ENCODE measurements at regions not wholly inside any gene's neighbourhood (a gene's known extent, or its start where the extent isn't known, plus 50 kb on each side); places are given as distances from the start of the nearest gene placed in this dataset.
"Not testable (repeated sequence)": the region's sequence is repeated elsewhere in the genome, so short reads cannot be mapped to it uniquely, and the experiment has no call there.

GRCh38 chr2:179331061-179331460, 66.4 kb upstream of the SESTD1 start:
- TF ChIP-seq CTCF (conservative IDR thresholded peaks at IDR 0.05), result no peak
- no peak for DNase-seq
- H3K27me3 Mint-ChIP-seq (ENCODE audit: insufficient read depth), result no peaks in the 10 kb centered on the region
- no peaks in the 10 kb centered on the region for H3K9me3 ChIP-seq (ENCODE audit: control insufficient read depth, low read length)
- no peak overlapping the region for H3K9ac ChIP-seq (ENCODE audit: extremely low read depth, low read length, poor library complexity, severe bottlenecking)
- no peak overlapping the region for H3K27ac Mint-ChIP-seq
- no peaks in the 10 kb centered on the region for H3K27me3 ChIP-seq (ENCODE audit: control insufficient read depth, insufficient read depth, low read length, poor library complexity, severe bottlenecking)
- H3K4me1 ChIP-seq (ENCODE audit: control insufficient read depth, insufficient read depth, low read length), result no peaks in the 10 kb centered on the region
- H3K9me3 Mint-ChIP-seq, result peaks cover 13% of the 10 kb centered on the region
- H3K4me3 Mint-ChIP-seq, result no peak overlapping the region
- no peaks in the 10 kb centered on the region for H3K4me1 Mint-ChIP-seq
- no peak overlapping the region for H3K27ac ChIP-seq (ENCODE audit: low read depth, low read length)
- H3K36me3 ChIP-seq (ENCODE audit: control insufficient read depth, insufficient read depth, low read length), result no peaks in the 10 kb centered on the region
- H3K4me3 ChIP-seq (ENCODE audit: low read length), result no peak overlapping the region
- WGBS, 2 experiments (ENCODE audit: insufficient coverage in 1 of 2, insufficient read length in 1 of 2), result 95 to 100% methylated on average over 2 to 3 of the region's 3 CpGs
- no peaks in the 10 kb centered on the region for H3K36me3 Mint-ChIP-seq (ENCODE audit: low read depth)

GRCh38 chr2:179322289-179322688, 57.7 kb upstream of the SESTD1 start:
- Mint-ChIP-seq H3K9me3 (peaks cover 10% of the 10 kb centered on the region), H3K4me3 (no peak overlapping the region), H3K4me1 (peaks cover 10% of the 10 kb centered on the region), H3K36me3 (ENCODE audit: low read depth) (no peaks in the 10 kb centered on the region), H3K27ac (no peak overlapping the region), H3K27me3 (ENCODE audit: insufficient read depth) (no peaks in the 10 kb centered on the region)
- no peak for DNase-seq
- WGBS, 2 experiments (ENCODE audit: insufficient coverage in 1 of 2, insufficient read length in 1 of 2), result 92 to 94% methylated on average over 5 of the region's 5 CpGs
- no peaks in the 10 kb centered on the region for H3K4me1 ChIP-seq (ENCODE audit: control insufficient read depth, insufficient read depth, low read length)
- H3K9ac ChIP-seq (ENCODE audit: extremely low read depth, low read length, poor library complexity, severe bottlenecking), result no peak overlapping the region
- no peak overlapping the region for H3K27ac ChIP-seq (ENCODE audit: low read depth, low read length)
- no peak overlapping the region for H3K4me3 ChIP-seq (ENCODE audit: low read length)
- no peaks in the 10 kb centered on the region for H3K9me3 ChIP-seq (ENCODE audit: control insufficient read depth, low read length)
- H3K36me3 ChIP-seq (ENCODE audit: control insufficient read depth, insufficient read depth, low read length), result no peaks in the 10 kb centered on the region
- no peaks in the 10 kb centered on the region for H3K27me3 ChIP-seq (ENCODE audit: control insufficient read depth, insufficient read depth, low read length, poor library complexity, severe bottlenecking)
- TF ChIP-seq CTCF (conservative IDR thresholded peaks at IDR 0.05), result no peak

GRCh38 chr2:179321034-179321433, 56.4 kb upstream of the SESTD1 start:
- peaks cover 21% of the 10 kb centered on the region for H3K9me3 Mint-ChIP-seq
- H3K36me3 ChIP-seq (ENCODE audit: control insufficient read depth, insufficient read depth, low read length); H3K36me3 Mint-ChIP-seq (ENCODE audit: low read depth); H3K4me1 ChIP-seq (ENCODE audit: control insufficient read depth, insufficient read depth, low read length); H3K4me3 ChIP-seq (ENCODE audit: low read length); H3K27me3 ChIP-seq (ENCODE audit: control insufficient read depth, insufficient read depth, low read length, poor library complexity, severe bottlenecking); H3K9ac ChIP-seq (ENCODE audit: extremely low read depth, low read length, poor library complexity, severe bottlenecking); H3K9me3 ChIP-seq (ENCODE audit: control insufficient read depth, low read length); H3K27ac Mint-ChIP-seq; H3K27me3 Mint-ChIP-seq (ENCODE audit: insufficient read depth); H3K27ac ChIP-seq (ENCODE audit: low read depth, low read length); H3K4me3 Mint-ChIP-seq; H3K4me1 Mint-ChIP-seq; DNase-seq: not testable (repeated sequence)
- 92 to 95% methylated on average over 2 of the region's 3 CpGs for WGBS, 2 experiments (ENCODE audit: insufficient coverage in 1 of 2, insufficient read length in 1 of 2)

- H3K27me3 ChIP-seq (ENCODE audit: control insufficient read depth, insufficient read depth, low read length, poor library complexity, severe bottlenecking); H3K36me3 Mint-ChIP-seq (ENCODE audit: low read depth); DNase-seq; H3K9ac ChIP-seq (ENCODE audit: extremely low read depth, low read length, poor library complexity, severe bottlenecking); H3K27ac ChIP-seq (ENCODE audit: low read depth, low read length); H3K4me3 ChIP-seq (ENCODE audit: low read length); H3K4me1 Mint-ChIP-seq; H3K4me1 ChIP-seq (ENCODE audit: control insufficient read depth, insufficient read depth, low read length); H3K27me3 Mint-ChIP-seq (ENCODE audit: insufficient read depth); H3K4me3 Mint-ChIP-seq; H3K36me3 ChIP-seq (ENCODE audit: control insufficient read depth, insufficient read depth, low read length); H3K27ac Mint-ChIP-seq: not testable (repeated sequence)
- 87 to 95% methylated on average over 6 to 9 of the region's 9 CpGs for WGBS, 2 experiments (ENCODE audit: insufficient coverage in 1 of 2, insufficient read length in 1 of 2)
- peaks cover 15% of the 10 kb centered on the region for H3K9me3 ChIP-seq (ENCODE audit: control insufficient read depth, low read length)
- peaks cover 51% of the 10 kb centered on the region for H3K9me3 Mint-ChIP-seq
Measured at GRCh38 chr2:179314729-179315128, 50.1 kb upstream of the SESTD1 start.

All from endodermal cell (in vitro differentiated cells).